GM12878 (cell line): ENCODE measurements at regions not wholly inside any gene's neighbourhood (a gene's known extent, or its start where the extent isn't known, plus 50 kb on each side); places are given as distances from the start of the nearest gene placed in this dataset.

ENCODE experiments used
- ATAC-seq: fragments of 200-7000 bp; cut with Tn5 transposase; 3 replicates; pipeline ENCODE4 v1.9.1; 2020; ENCODE audit warnings: mild to moderate bottlenecking, moderate library complexity
- BruUV-seq: library from RNA; stranded (reverse); fragments of 400-500 nt; replicated peaks from 2 replicates; lab custom pipeline; 2021; lab: Mats Ljungman, UMichigan
- CTCF ChIA-PET: fragments of 300-600 bp; sonication (Branson Sonifier 250); formaldehyde crosslinking; extraction: SDS; loops from one replicate; lab custom pipeline; 2021; ENCODE audit warnings: inconsistent platforms; lab: Yijun Ruan, JAX
- POLR2A ChIA-PET: fragments of 350-600 bp; formaldehyde crosslinking; extraction: SDS; loops from one replicate; lab custom pipeline; 2021; ENCODE audit warnings: inconsistent platforms; lab: Charles Lee
- RAD21 ChIA-PET: fragments of 300-600 bp; sonication (Branson Sonifier 250); formaldehyde crosslinking; loops from one replicate; lab custom pipeline; 2023; ENCODE audit warnings: antibody characterized with exemption; ENCODE audit not compliant: unreplicated experiment; lab: Charles Lee
- SMC1A ChIA-PET: fragments of 300-600 bp; sonication (Branson Sonifier 250); formaldehyde crosslinking; loops from one replicate; lab custom pipeline; 2023; ENCODE audit not compliant: unreplicated experiment, uncharacterized antibody; lab: Charles Lee
- DNase-seq: peaks from one replicate; pipeline ENCODE4 v3.0.0-alpha.2; 2011; ENCODE audit warnings: low read depth, low spot score
- FAIRE-seq: peaks from 3 replicates; lab custom pipeline; 2011; peaks lifted over from hg19 to GRCh38; lab: Jason Lieb, UNC
- H2AFZ ChIP-seq: 2 replicates; pipeline ENCODE4 v1.6.0; 2011; ENCODE audit warnings: low read depth, low read length, control low read depth; ENCODE audit not compliant: control insufficient read depth
- H3K27ac ChIP-seq: 2 replicates; pipeline ENCODE4 v1.5.1; 2011; ENCODE audit warnings: control low read depth; ENCODE audit not compliant: control insufficient read depth, insufficient read depth
- H3K27me3 ChIP-seq, 2 experiments: replicated peaks in 1 of 2; 2 replicates each; pipeline versions ENCODE4 v1.6.0 to v1.6.1; 2011; ENCODE audit warnings: low read length in 1 of 2; ENCODE audit not compliant: control insufficient read depth in 2 of 2, insufficient read depth in 2 of 2
- H3K36me3 ChIP-seq, 2 experiments: 2 replicates each; pipeline ENCODE4 v1.5.1; 2011; ENCODE audit warnings: low read length in 1 of 2; ENCODE audit not compliant: control insufficient read depth in 2 of 2, insufficient read depth in 2 of 2
- H3K4me1 ChIP-seq: 2 replicates; pipeline ENCODE4 v1.6.1; 2011; ENCODE audit warnings: mild to moderate bottlenecking, low read length, moderate library complexity, mixed read lengths; ENCODE audit not compliant: control insufficient read depth, insufficient read depth
- H3K4me2 ChIP-seq: 2 replicates; pipeline ENCODE4 v1.6.0; 2011; ENCODE audit warnings: control low read depth; ENCODE audit not compliant: control insufficient read depth, insufficient read depth
- H3K4me3 ChIP-seq: fragments of 200-600 bp; sonication (generic); 2 replicates; pipeline ENCODE4 v1.5.1; 2016
- H3K79me2 ChIP-seq: 2 replicates; pipeline ENCODE4 v1.6.0; 2011; ENCODE audit warnings: low read length; ENCODE audit not compliant: control insufficient read depth, insufficient read depth
- H3K9ac ChIP-seq: 2 replicates; pipeline ENCODE4 v1.8.0; 2011; ENCODE audit warnings: low read length, control low read depth, mixed read lengths; ENCODE audit not compliant: control insufficient read depth, insufficient read depth
- H3K9me3 ChIP-seq: replicated peaks from 3 replicates; pipeline ENCODE4 v1.5.1; 2011; ENCODE audit warnings: mild to moderate bottlenecking, low read length; ENCODE audit not compliant: control insufficient read depth, insufficient read depth
- H4K20me1 ChIP-seq: 2 replicates; pipeline ENCODE4 v1.6.0; 2011; ENCODE audit not compliant: control insufficient read depth, insufficient read depth
- EED ChIP-seq: sonication (generic); IDR thresholded peaks from 2 replicates; pipeline ENCODE4 v1.6.1; 2016; ENCODE audit warnings: antibody characterized with exemption, low read depth
- EGR1 ChIP-seq, 2 experiments: IDR thresholded peaks; 1 replicate in 1 of 2; 2 replicates in 1 of 2; pipeline ENCODE4 v1.6.1; 2011 to 2012; ENCODE audit warnings: low read depth in 2 of 2, low read length in 2 of 2, borderline replicate concordance in 1 of 2, mild to moderate bottlenecking in 1 of 2, moderate library complexity in 1 of 2
- FOXK2 ChIP-seq: fragments of 450-650 bp; IDR thresholded peaks from 2 replicates; pipeline ENCODE4 v1.6.1; 2017; ENCODE audit warnings: mild to moderate bottlenecking, moderate library complexity
- LARP7 ChIP-seq: fragments of 450-650 bp; IDR thresholded peaks from 2 replicates; pipeline ENCODE4 v1.6.1; 2017; ENCODE audit warnings: mild to moderate bottlenecking
- MTA2 ChIP-seq: fragments of 450-650 bp; IDR thresholded peaks from 2 replicates; pipeline ENCODE4 v1.6.1; 2016; ENCODE audit warnings: low read depth, mild to moderate bottlenecking, moderate library complexity
- NFIC ChIP-seq: IDR thresholded peaks from 2 replicates; pipeline ENCODE4 v1.6.1; 2012; ENCODE audit warnings: low read depth, mild to moderate bottlenecking, inconsistent platforms, low read length, moderate library complexity
- NR2C2 ChIP-seq: IDR thresholded peaks from 2 replicates; pipeline ENCODE4 v1.6.1; 2011; ENCODE audit warnings: borderline replicate concordance, low read depth; ENCODE audit not compliant: control insufficient read depth, insufficient read length
- NR2F1 ChIP-seq: fragments of 450-650 bp; conservative IDR thresholded peaks from 2 replicates; pipeline ENCODE4 v1.6.1; 2017; ENCODE audit warnings: mild to moderate bottlenecking
- NRF1 ChIP-seq: conservative IDR thresholded peaks from 2 replicates; pipeline ENCODE4 v1.6.1; 2011; ENCODE audit warnings: mild to moderate bottlenecking, low read depth, low read length, improper control_type of control experiment
- RBBP5 ChIP-seq: fragments of 200-600 bp; sonication (generic); conservative IDR thresholded peaks from 2 replicates; pipeline ENCODE4 v1.6.1; 2016
- SMAD1 ChIP-seq: fragments of 450-650 bp; IDR thresholded peaks from 2 replicates; pipeline ENCODE4 v1.6.1; 2018; ENCODE audit warnings: mild to moderate bottlenecking, low read depth; ENCODE audit not compliant: partially characterized antibody
- SPI1 ChIP-seq: IDR thresholded peaks from 2 replicates; pipeline ENCODE4 v1.6.1; 2011; ENCODE audit warnings: low read depth, mild to moderate bottlenecking, low read length, moderate library complexity, borderline replicate concordance; ENCODE audit not compliant: insufficient read depth
- SREBF2 ChIP-seq: IDR thresholded peaks from 2 replicates; pipeline ENCODE4 v1.6.1; 2012; ENCODE audit warnings: mild to moderate bottlenecking, low read length
- SUPT20H ChIP-seq: IDR thresholded peaks from 2 replicates; pipeline ENCODE4 v1.6.1; 2011; ENCODE audit warnings: low read depth, mild to moderate bottlenecking, low read length, moderate library complexity, borderline replicate concordance; ENCODE audit not compliant: control insufficient read depth
- TCF3 ChIP-seq: IDR thresholded peaks from 2 replicates; pipeline ENCODE4 v1.6.1; 2012; ENCODE audit warnings: low read depth, mild to moderate bottlenecking, low read length, borderline replicate concordance; ENCODE audit not compliant: insufficient read depth
- ZNF207 ChIP-seq: fragments of 450-650 bp; IDR thresholded peaks from 2 replicates; pipeline ENCODE4 v1.6.1; 2014; ENCODE audit warnings: antibody characterized with exemption, mild to moderate bottlenecking, borderline replicate concordance
- ZNF274 ChIP-seq: IDR thresholded peaks from one replicate; pipeline ENCODE4 v1.8.0; 2011; ENCODE audit not compliant: insufficient read length, insufficient read depth
- WGBS: methylation state at CpG from one replicate; pipeline ENCODE4 v1.1.6; 2016; ENCODE audit warnings: low lambda C conversion rate; ENCODE audit not compliant: insufficient replicate concordance, insufficient coverage; ENCODE audit errors: missing lambda C conversion rate; 5-methylcytosine and 5-hydroxymethylcytosine counted together
- in situ Hi-C: fragments of 300-500 bp; cut with MboI; formaldehyde crosslinking; loops from 9 replicates; pipeline ENCODE4 v1.14.3; 2018; ENCODE audit warnings: mixed read lengths
- intact Hi-C: fragments of 100-400 bp; cut with micrococcal nuclease; formaldehyde crosslinking; loops from one replicate; pipeline ENCODE4 v1.14.2; 2022; ENCODE audit not compliant: unreplicated experiment
- TF ChIP-seq, protein P1 (sequence below): fragments of 450-650 bp; IDR thresholded peaks from 2 replicates; pipeline ENCODE4 v1.6.1; 2017; ENCODE audit warnings: mild to moderate bottlenecking, moderate library complexity
- TF ChIP-seq, protein P2 (sequence below): fragments of 450-650 bp; conservative IDR thresholded peaks from 2 replicates; pipeline ENCODE4 v1.6.1; 2017; ENCODE audit warnings: mild to moderate bottlenecking, moderate library complexity

DNA sequence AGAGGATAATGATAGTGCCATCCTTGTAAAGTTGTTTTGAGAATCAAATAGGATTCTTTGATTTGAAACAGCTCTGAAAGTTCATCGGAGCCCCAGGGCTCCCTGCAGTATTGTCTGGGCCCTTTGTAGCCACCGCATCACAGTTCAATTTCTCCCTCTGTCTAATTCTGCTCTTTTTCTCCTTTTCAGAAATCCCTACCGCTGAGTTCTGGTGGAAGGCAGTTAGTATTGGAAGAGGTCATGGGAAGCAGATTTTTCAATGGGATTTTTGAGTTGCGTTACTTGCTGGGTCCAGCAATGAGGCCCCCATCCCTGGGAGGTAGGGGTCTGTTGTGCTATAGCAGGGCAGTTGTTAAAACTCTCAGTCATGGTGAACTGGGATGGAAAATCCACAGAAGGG, 101.0 kb upstream of the DISP3 start (continued):
- TF ChIP-seq, protein P1, sequence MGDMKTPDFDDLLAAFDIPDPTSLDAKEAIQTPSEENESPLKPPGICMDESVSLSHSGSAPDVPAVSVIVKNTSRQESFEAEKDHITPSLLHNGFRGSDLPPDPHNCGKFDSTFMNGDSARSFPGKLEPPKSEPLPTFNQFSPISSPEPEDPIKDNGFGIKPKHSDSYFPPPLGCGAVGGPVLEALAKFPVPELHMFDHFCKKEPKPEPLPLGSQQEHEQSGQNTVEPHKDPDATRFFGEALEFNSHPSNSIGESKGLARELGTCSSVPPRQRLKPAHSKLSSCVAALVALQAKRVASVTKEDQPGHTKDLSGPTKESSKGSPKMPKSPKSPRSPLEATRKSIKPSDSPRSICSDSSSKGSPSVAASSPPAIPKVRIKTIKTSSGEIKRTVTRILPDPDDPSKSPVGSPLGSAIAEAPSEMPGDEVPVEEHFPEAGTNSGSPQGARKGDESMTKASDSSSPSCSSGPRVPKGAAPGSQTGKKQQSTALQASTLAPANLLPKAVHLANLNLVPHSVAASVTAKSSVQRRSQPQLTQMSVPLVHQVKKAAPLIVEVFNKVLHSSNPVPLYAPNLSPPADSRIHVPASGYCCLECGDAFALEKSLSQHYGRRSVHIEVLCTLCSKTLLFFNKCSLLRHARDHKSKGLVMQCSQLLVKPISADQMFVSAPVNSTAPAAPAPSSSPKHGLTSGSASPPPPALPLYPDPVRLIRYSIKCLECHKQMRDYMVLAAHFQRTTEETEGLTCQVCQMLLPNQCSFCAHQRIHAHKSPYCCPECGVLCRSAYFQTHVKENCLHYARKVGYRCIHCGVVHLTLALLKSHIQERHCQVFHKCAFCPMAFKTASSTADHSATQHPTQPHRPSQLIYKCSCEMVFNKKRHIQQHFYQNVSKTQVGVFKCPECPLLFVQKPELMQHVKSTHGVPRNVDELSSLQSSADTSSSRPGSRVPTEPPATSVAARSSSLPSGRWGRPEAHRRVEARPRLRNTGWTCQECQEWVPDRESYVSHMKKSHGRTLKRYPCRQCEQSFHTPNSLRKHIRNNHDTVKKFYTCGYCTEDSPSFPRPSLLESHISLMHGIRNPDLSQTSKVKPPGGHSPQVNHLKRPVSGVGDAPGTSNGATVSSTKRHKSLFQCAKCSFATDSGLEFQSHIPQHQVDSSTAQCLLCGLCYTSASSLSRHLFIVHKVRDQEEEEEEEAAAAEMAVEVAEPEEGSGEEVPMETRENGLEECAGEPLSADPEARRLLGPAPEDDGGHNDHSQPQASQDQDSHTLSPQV: no peak
- TF ChIP-seq SREBF2 (no peak), ZNF274 (no peak), LARP7 (no peak), NR2F1 (no peak), TCF3 (no peak), SPI1 (no peak)
- TF ChIP-seq, protein P2, sequence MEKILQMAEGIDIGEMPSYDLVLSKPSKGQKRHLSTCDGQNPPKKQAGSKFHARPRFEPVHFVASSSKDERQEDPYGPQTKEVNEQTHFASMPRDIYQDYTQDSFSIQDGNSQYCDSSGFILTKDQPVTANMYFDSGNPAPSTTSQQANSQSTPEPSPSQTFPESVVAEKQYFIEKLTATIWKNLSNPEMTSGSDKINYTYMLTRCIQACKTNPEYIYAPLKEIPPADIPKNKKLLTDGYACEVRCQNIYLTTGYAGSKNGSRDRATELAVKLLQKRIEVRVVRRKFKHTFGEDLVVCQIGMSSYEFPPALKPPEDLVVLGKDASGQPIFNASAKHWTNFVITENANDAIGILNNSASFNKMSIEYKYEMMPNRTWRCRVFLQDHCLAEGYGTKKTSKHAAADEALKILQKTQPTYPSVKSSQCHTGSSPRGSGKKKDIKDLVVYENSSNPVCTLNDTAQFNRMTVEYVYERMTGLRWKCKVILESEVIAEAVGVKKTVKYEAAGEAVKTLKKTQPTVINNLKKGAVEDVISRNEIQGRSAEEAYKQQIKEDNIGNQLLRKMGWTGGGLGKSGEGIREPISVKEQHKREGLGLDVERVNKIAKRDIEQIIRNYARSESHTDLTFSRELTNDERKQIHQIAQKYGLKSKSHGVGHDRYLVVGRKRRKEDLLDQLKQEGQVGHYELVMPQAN: no peak

DNA sequence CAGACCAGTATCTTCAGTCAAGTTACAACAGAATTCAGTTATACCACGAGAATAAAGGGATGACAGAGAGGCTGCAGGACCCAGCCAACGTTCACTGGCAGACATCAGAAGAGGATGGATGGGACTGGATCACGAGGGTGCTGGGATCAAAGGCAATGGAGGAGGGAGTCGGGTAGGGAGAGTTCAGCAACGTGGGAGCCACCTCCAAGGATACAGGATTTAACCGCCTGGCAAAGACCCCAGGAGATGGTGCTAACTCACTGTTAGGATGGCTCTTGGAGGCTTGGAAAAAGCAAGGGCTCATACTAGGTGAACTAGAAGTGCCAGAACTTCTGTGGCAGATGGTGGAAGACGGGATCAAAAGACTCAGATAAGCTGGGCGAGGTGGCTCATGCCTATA, 99.1 kb upstream of the DISP3 start:
- CTCF ChIA-PET: no interaction called here
- RAD21 ChIA-PET: interaction anchor here (0.6 kb wide), 1 partner anchor 276 kb away, joined by 4 read pairs; no protein-coding TSS in a partner anchor
- ATAC-seq (no peak), DNase-seq (no peak), FAIRE-seq (no peak)
- no peak overlapping the region for H3K9ac ChIP-seq
- 14% methylated on average over 8 of the region's 8 CpGs for WGBS
- H3K79me2 ChIP-seq: no peaks in the 10 kb centered on the region
- peaks cover 2% of the 10 kb centered on the region; the same call in 2 of the 3 replicates for H3K9me3 ChIP-seq
- H3K36me3 ChIP-seq: no peaks in the 10 kb centered on the region
- no peak overlapping the region for H3K27ac ChIP-seq
- in situ Hi-C loops: no loop called here
- no peak overlapping the region for H2AFZ ChIP-seq
- H3K4me2 ChIP-seq: no peak overlapping the region
- peaks cover 0 to 1% of the 10 kb centered on the region in 2 experiments; a peak in 1 of 4 replicates for H3K27me3 ChIP-seq
- intact Hi-C loops: no loop called here
- no peak overlapping the region for H3K4me3 ChIP-seq
- H3K4me1 ChIP-seq: peaks cover 13% of the 10 kb centered on the region
- BruUV-seq: no TSS peak
- H4K20me1 ChIP-seq: no peaks in the 10 kb centered on the region
- POLR2A ChIA-PET: no interaction called here
- SMC1A ChIA-PET: no interaction called here
- no peak for TF ChIP-seq SMAD1
- no peak for TF ChIP-seq MTA2
- TF ChIP-seq NRF1: no peak
- no peak for TF ChIP-seq FOXK2
- TF ChIP-seq EGR1 (IDR thresholded peaks at IDR 0.05; ENCODE audit: borderline replicate concordance in 1 of 2, low read depth in 2 of 2, low read length in 2 of 2): no peak
- no peak for TF ChIP-seq SUPT20H
- no peak for TF ChIP-seq ZNF207
- no peak for TF ChIP-seq NR2C2
- TF ChIP-seq EED: no peak
- no peak for TF ChIP-seq NFIC
- TF ChIP-seq RBBP5: no peak
